GM12878 (cell line): ENCODE measurements at regions not wholly inside any gene's neighbourhood (a gene's known extent, or its start where the extent isn't known, plus 50 kb on each side); places are given as distances from the start of the nearest gene placed in this dataset.

ENCODE experiments used
- MXI1 ChIP-seq: fragments of 150-350 bp; IDR thresholded peaks from 2 replicates; pipeline ENCODE4 v1.6.1; 2011; ENCODE audit warnings: low read depth, mild to moderate bottlenecking, inconsistent platforms, low read length, improper control_type of control experiment
- NBN ChIP-seq: fragments of 450-650 bp; IDR thresholded peaks from 2 replicates; pipeline ENCODE4 v1.6.1; 2016
- POLR2A ChIP-seq: IDR thresholded peaks from 2 replicates; pipeline ENCODE4 v1.6.1; 2011; ENCODE audit warnings: low read depth, mild to moderate bottlenecking, low read length
- RFX5 ChIP-seq: IDR thresholded peaks from 2 replicates; pipeline ENCODE4 v1.6.1; 2011; ENCODE audit warnings: low read depth, low read length, improper control_type of control experiment

GRCh38 chr20:4074877-4075455 lies 59.6 kb upstream of the RNF24 start:
- no peak for TF ChIP-seq MXI1
- no peak for TF ChIP-seq RFX5
- TF ChIP-seq NBN, result no peak
- TF ChIP-seq POLR2A, result no peak
